Lower leg skin (tissue), 3 donors: ENCODE measurements at regions not wholly inside any gene's neighbourhood (a gene's known extent, or its start where the extent isn't known, plus 50 kb on each side); places are given as distances from the start of the nearest gene placed in this dataset.

Source experiments
- POLR2A ChIP-seq, 2 donors: fragments of 450-650 bp; IDR thresholded peaks; one replicate each; pipeline ENCODE4 v1.6.1; 2016 to 2017; ENCODE audit warnings: antibody characterized with exemption in 2 of 2, mild to moderate bottlenecking in 1 of 2, moderate library complexity in 1 of 2
- TF ChIP-seq, protein P1 (sequence below), 3 donors: fragments of 450-650 bp; IDR thresholded peaks; one replicate each; pipeline ENCODE4 v1.5.1; 2016; ENCODE audit warnings: antibody characterized with exemption in 3 of 3, mild to moderate bottlenecking in 3 of 3, moderate library complexity in 2 of 3

DNA sequence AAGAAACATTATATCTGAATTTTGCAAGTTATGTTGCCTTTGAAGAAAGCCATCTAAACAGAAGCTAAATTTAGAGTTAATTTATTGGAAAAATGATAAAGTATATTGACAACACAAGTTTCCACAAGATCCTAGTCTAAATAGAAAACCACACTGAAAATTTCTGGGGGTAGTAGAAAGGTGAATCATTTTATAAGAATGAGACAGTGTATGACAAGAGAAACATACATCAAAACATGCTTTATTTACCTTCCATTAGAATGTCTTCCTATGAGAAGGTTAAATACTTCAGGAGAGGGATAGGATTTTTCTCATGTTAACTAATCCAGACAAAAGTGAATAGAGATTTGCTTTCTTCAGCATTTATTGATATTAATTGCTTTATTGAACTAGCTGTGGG, 1389.8 kb upstream of the ZEB2 start:
- TF ChIP-seq, protein P1, sequence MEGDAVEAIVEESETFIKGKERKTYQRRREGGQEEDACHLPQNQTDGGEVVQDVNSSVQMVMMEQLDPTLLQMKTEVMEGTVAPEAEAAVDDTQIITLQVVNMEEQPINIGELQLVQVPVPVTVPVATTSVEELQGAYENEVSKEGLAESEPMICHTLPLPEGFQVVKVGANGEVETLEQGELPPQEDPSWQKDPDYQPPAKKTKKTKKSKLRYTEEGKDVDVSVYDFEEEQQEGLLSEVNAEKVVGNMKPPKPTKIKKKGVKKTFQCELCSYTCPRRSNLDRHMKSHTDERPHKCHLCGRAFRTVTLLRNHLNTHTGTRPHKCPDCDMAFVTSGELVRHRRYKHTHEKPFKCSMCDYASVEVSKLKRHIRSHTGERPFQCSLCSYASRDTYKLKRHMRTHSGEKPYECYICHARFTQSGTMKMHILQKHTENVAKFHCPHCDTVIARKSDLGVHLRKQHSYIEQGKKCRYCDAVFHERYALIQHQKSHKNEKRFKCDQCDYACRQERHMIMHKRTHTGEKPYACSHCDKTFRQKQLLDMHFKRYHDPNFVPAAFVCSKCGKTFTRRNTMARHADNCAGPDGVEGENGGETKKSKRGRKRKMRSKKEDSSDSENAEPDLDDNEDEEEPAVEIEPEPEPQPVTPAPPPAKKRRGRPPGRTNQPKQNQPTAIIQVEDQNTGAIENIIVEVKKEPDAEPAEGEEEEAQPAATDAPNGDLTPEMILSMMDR (IDR thresholded peaks at IDR 0.05) = no peak
- TF ChIP-seq POLR2A (IDR thresholded peaks at IDR 0.05) = no peak
